GM12878 (cell line): ENCODE measurements at regions not wholly inside any gene's neighbourhood (a gene's known extent, or its start where the extent isn't known, plus 50 kb on each side); places are given as distances from the start of the nearest gene placed in this dataset.

Experiments used
- ATAC-seq: fragments of 200-7000 bp; cut with Tn5 transposase; 3 replicates; pipeline ENCODE4 v1.9.1; 2020; ENCODE audit warnings: mild to moderate bottlenecking, moderate library complexity
- BruUV-seq: library from RNA; stranded (reverse); fragments of 400-500 nt; replicated peaks from 2 replicates; lab custom pipeline; 2021; lab: Mats Ljungman, UMichigan
- CTCF ChIA-PET: fragments of 300-600 bp; sonication (Branson Sonifier 250); formaldehyde crosslinking; extraction: SDS; loops from one replicate; lab custom pipeline; 2021; ENCODE audit warnings: inconsistent platforms; lab: Yijun Ruan, JAX
- POLR2A ChIA-PET: fragments of 350-600 bp; formaldehyde crosslinking; extraction: SDS; loops from one replicate; lab custom pipeline; 2021; ENCODE audit warnings: inconsistent platforms; lab: Charles Lee
- RAD21 ChIA-PET: fragments of 300-600 bp; sonication (Branson Sonifier 250); formaldehyde crosslinking; loops from one replicate; lab custom pipeline; 2023; ENCODE audit warnings: antibody characterized with exemption; ENCODE audit not compliant: unreplicated experiment; lab: Charles Lee
- SMC1A ChIA-PET: fragments of 300-600 bp; sonication (Branson Sonifier 250); formaldehyde crosslinking; loops from one replicate; lab custom pipeline; 2023; ENCODE audit not compliant: unreplicated experiment, uncharacterized antibody; lab: Charles Lee
- DNase-seq: peaks from one replicate; pipeline ENCODE4 v3.0.0-alpha.2; 2011; ENCODE audit warnings: low read depth, low spot score
- FAIRE-seq: peaks from 3 replicates; lab custom pipeline; 2011; peaks lifted over from hg19 to GRCh38; lab: Jason Lieb, UNC
- H2AFZ ChIP-seq: 2 replicates; pipeline ENCODE4 v1.6.0; 2011; ENCODE audit warnings: low read depth, low read length, control low read depth; ENCODE audit not compliant: control insufficient read depth
- H3K27ac ChIP-seq: 2 replicates; pipeline ENCODE4 v1.5.1; 2011; ENCODE audit warnings: control low read depth; ENCODE audit not compliant: control insufficient read depth, insufficient read depth
- H3K27me3 ChIP-seq, 2 experiments: replicated peaks in 1 of 2; 2 replicates each; pipeline versions ENCODE4 v1.6.0 to v1.6.1; 2011; ENCODE audit warnings: low read length in 1 of 2; ENCODE audit not compliant: control insufficient read depth in 2 of 2, insufficient read depth in 2 of 2
- H3K36me3 ChIP-seq, 2 experiments: 2 replicates each; pipeline ENCODE4 v1.5.1; 2011; ENCODE audit warnings: low read length in 1 of 2; ENCODE audit not compliant: control insufficient read depth in 2 of 2, insufficient read depth in 2 of 2
- H3K4me1 ChIP-seq: 2 replicates; pipeline ENCODE4 v1.6.1; 2011; ENCODE audit warnings: mild to moderate bottlenecking, low read length, moderate library complexity, mixed read lengths; ENCODE audit not compliant: control insufficient read depth, insufficient read depth
- H3K4me2 ChIP-seq: 2 replicates; pipeline ENCODE4 v1.6.0; 2011; ENCODE audit warnings: control low read depth; ENCODE audit not compliant: control insufficient read depth, insufficient read depth
- H3K4me3 ChIP-seq: fragments of 200-600 bp; sonication (generic); 2 replicates; pipeline ENCODE4 v1.5.1; 2016
- H3K79me2 ChIP-seq: 2 replicates; pipeline ENCODE4 v1.6.0; 2011; ENCODE audit warnings: low read length; ENCODE audit not compliant: control insufficient read depth, insufficient read depth
- H3K9ac ChIP-seq: 2 replicates; pipeline ENCODE4 v1.8.0; 2011; ENCODE audit warnings: low read length, control low read depth, mixed read lengths; ENCODE audit not compliant: control insufficient read depth, insufficient read depth
- H3K9me3 ChIP-seq: replicated peaks from 3 replicates; pipeline ENCODE4 v1.5.1; 2011; ENCODE audit warnings: mild to moderate bottlenecking, low read length; ENCODE audit not compliant: control insufficient read depth, insufficient read depth
- H4K20me1 ChIP-seq: 2 replicates; pipeline ENCODE4 v1.6.0; 2011; ENCODE audit not compliant: control insufficient read depth, insufficient read depth
- ASH2L ChIP-seq: fragments of 300-600, 200-600 bp; sonication (generic); IDR thresholded peaks from 2 replicates; pipeline ENCODE4 v1.6.1; 2017; ENCODE audit warnings: low read depth, mild to moderate bottlenecking, borderline replicate concordance
- BCL11A ChIP-seq: IDR thresholded peaks from 2 replicates; pipeline ENCODE4 v1.6.1; 2011; ENCODE audit warnings: low read depth, low read length
- BMI1 ChIP-seq: fragments of 450-650 bp; IDR thresholded peaks from 2 replicates; pipeline ENCODE4 v1.6.1; 2016; ENCODE audit warnings: mild to moderate bottlenecking, moderate library complexity, borderline replicate concordance
- FOS ChIP-seq: IDR thresholded peaks from 3 replicates; pipeline ENCODE4 v1.6.1; 2011; ENCODE audit warnings: borderline replicate concordance; ENCODE audit not compliant: insufficient read length; ENCODE audit errors: extremely low read depth
- HCFC1 ChIP-seq: fragments of 150-350 bp; IDR thresholded peaks from 2 replicates; pipeline ENCODE4 v1.6.1; 2014; ENCODE audit warnings: low read length
- KAT2A ChIP-seq: conservative IDR thresholded peaks from 2 replicates; pipeline ENCODE4 v1.6.1; 2011; ENCODE audit warnings: low read depth, low read length; ENCODE audit not compliant: control insufficient read depth
- PAX8 ChIP-seq: fragments of 450-650 bp; IDR thresholded peaks from 2 replicates; pipeline ENCODE4 v1.6.1; 2017; ENCODE audit warnings: mild to moderate bottlenecking, moderate library complexity
- RUNX3 ChIP-seq: IDR thresholded peaks from 2 replicates; pipeline ENCODE4 v1.6.1; 2012; ENCODE audit warnings: low read length, inconsistent platforms
- TCF12 ChIP-seq: IDR thresholded peaks from 2 replicates; pipeline ENCODE4 v1.6.1; 2011; ENCODE audit warnings: low read depth, mild to moderate bottlenecking, low read length
- ZNF207 ChIP-seq: fragments of 450-650 bp; IDR thresholded peaks from 2 replicates; pipeline ENCODE4 v1.6.1; 2014; ENCODE audit warnings: antibody characterized with exemption, mild to moderate bottlenecking, borderline replicate concordance
- ZNF24 ChIP-seq: fragments of 450-650 bp; IDR thresholded peaks from 2 replicates; pipeline ENCODE4 v1.6.1; 2017; ENCODE audit warnings: antibody characterized with exemption, mild to moderate bottlenecking
- whole genome bisulfite sequencing: methylation state at CpG from one replicate; pipeline ENCODE4 v1.1.6; 2016; ENCODE audit warnings: low lambda C conversion rate; ENCODE audit not compliant: insufficient replicate concordance, insufficient coverage; ENCODE audit errors: missing lambda C conversion rate; 5-methylcytosine and 5-hydroxymethylcytosine counted together
- in situ Hi-C: fragments of 300-500 bp; cut with MboI; formaldehyde crosslinking; loops from 9 replicates; pipeline ENCODE4 v1.14.3; 2018; ENCODE audit warnings: mixed read lengths
- intact Hi-C: fragments of 100-400 bp; cut with micrococcal nuclease; formaldehyde crosslinking; loops from one replicate; pipeline ENCODE4 v1.14.2; 2022; ENCODE audit not compliant: unreplicated experiment
- TF ChIP-seq, protein P1 (sequence below): IDR thresholded peaks from 2 replicates; pipeline ENCODE4 v1.6.1; 2011; ENCODE audit warnings: low read depth, mild to moderate bottlenecking, low read length, moderate library complexity, borderline replicate concordance; ENCODE audit errors: extremely low read depth
- TF ChIP-seq, protein P2 (sequence below): fragments of 150-350 bp; IDR thresholded peaks from 2 replicates; pipeline ENCODE4 v1.6.1; 2016; ENCODE audit warnings: low read depth, low read length
- TF ChIP-seq, protein P3 (sequence below): fragments of 450-650 bp; IDR thresholded peaks from 2 replicates; pipeline ENCODE4 v1.6.1; 2018; ENCODE audit warnings: borderline replicate concordance, mild to moderate bottlenecking; ENCODE audit not compliant: partially characterized antibody
- TF ChIP-seq, protein P4 (sequence below): fragments of 450-650 bp; IDR thresholded peaks from 2 replicates; pipeline ENCODE4 v1.6.1; 2016; ENCODE audit warnings: mild to moderate bottlenecking, moderate library complexity, borderline replicate concordance

DNA sequence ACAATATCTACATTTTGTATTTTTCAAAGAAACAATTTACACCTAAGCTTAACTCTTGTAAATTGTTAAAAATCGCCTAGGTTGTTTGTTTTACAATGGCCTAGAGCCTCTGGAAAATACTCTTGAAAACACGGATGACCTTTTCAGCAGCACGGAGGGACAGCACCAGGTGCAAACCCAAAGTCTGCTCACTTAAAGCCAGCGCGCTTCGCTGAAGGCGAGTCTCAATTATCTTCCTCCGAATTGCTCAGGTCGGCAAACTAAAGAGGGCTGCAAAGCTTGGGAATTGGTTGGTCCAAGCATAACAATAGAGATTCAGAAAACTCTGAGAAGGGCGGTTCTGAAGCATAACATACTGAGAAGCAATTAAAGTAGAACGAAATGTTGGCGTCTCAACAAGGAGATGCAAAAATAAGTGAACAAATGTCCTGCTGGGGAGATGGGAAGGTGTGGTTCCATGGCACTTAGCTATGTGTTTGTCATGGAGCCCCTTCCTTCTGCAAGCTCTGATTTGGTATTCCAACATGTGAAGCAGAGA lies 139.9 kb upstream of the PITRM1 start:
- in situ Hi-C loops, result no loop called here
- no peaks in the 10 kb centered on the region for H3K4me1 ChIP-seq
- ChIA-PET RAD21 (no interaction called here), CTCF (no interaction called here), POLR2A (no interaction called here), SMC1A (no interaction called here)
- intact Hi-C loops, result no loop called here
- H3K36me3 ChIP-seq, result no peaks in the 10 kb centered on the region
- no peak for ATAC-seq
- H3K79me2 ChIP-seq, result no peaks in the 10 kb centered on the region
- no peak overlapping the region for H2AFZ ChIP-seq
- H3K4me3 ChIP-seq, result no peak overlapping the region
- no peak for DNase-seq
- no peak overlapping the region for H3K9ac ChIP-seq
- no peaks in the 10 kb centered on the region; a peak in 2 of 4 replicates for H3K27me3 ChIP-seq
- WGBS, result 56% methylated on average over 12 of the region's 12 CpGs
- BruUV-seq, result no TSS peak
- H3K4me2 ChIP-seq, result no peak overlapping the region
- no peak overlapping the region for H3K27ac ChIP-seq
- no peak for FAIRE-seq
- H3K9me3 ChIP-seq, result no peaks in the 10 kb centered on the region
- no peaks in the 10 kb centered on the region for H4K20me1 ChIP-seq
- TF ChIP-seq KAT2A (no peak), FOS (no peak), ZNF24 (no peak), BCL11A (no peak), ZNF207 (no peak), ASH2L (no peak), BMI1 (no peak), RUNX3 (no peak), PAX8 (no peak), HCFC1 (no peak), TCF12 (no peak)
- TF ChIP-seq, protein P1, sequence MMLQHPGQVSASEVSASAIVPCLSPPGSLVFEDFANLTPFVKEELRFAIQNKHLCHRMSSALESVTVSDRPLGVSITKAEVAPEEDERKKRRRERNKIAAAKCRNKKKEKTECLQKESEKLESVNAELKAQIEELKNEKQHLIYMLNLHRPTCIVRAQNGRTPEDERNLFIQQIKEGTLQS, result no peak
- TF ChIP-seq, protein P2, sequence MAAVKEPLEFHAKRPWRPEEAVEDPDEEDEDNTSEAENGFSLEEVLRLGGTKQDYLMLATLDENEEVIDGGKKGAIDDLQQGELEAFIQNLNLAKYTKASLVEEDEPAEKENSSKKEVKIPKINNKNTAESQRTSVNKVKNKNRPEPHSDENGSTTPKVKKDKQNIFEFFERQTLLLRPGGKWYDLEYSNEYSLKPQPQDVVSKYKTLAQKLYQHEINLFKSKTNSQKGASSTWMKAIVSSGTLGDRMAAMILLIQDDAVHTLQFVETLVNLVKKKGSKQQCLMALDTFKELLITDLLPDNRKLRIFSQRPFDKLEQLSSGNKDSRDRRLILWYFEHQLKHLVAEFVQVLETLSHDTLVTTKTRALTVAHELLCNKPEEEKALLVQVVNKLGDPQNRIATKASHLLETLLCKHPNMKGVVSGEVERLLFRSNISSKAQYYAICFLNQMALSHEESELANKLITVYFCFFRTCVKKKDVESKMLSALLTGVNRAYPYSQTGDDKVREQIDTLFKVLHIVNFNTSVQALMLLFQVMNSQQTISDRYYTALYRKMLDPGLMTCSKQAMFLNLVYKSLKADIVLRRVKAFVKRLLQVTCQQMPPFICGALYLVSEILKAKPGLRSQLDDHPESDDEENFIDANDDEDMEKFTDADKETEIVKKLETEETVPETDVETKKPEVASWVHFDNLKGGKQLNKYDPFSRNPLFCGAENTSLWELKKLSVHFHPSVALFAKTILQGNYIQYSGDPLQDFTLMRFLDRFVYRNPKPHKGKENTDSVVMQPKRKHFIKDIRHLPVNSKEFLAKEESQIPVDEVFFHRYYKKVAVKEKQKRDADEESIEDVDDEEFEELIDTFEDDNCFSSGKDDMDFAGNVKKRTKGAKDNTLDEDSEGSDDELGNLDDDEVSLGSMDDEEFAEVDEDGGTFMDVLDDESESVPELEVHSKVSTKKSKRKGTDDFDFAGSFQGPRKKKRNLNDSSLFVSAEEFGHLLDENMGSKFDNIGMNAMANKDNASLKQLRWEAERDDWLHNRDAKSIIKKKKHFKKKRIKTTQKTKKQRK, result no peak
- TF ChIP-seq, protein P3, sequence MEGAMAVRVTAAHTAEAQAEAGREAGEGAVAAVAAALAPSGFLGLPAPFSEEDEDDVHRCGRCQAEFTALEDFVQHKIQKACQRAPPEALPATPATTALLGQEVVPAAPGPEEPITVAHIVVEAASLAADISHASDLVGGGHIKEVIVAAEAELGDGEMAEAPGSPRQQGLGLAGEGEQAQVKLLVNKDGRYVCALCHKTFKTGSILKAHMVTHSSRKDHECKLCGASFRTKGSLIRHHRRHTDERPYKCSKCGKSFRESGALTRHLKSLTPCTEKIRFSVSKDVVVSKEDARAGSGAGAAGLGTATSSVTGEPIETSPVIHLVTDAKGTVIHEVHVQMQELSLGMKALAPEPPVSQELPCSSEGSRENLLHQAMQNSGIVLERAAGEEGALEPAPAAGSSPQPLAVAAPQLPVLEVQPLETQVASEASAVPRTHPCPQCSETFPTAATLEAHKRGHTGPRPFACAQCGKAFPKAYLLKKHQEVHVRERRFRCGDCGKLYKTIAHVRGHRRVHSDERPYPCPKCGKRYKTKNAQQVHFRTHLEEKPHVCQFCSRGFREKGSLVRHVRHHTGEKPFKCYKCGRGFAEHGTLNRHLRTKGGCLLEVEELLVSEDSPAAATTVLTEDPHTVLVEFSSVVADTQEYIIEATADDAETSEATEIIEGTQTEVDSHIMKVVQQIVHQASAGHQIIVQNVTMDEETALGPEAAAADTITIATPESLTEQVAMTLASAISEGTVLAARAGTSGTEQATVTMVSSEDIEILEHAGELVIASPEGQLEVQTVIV, result no peak
- TF ChIP-seq, protein P4, sequence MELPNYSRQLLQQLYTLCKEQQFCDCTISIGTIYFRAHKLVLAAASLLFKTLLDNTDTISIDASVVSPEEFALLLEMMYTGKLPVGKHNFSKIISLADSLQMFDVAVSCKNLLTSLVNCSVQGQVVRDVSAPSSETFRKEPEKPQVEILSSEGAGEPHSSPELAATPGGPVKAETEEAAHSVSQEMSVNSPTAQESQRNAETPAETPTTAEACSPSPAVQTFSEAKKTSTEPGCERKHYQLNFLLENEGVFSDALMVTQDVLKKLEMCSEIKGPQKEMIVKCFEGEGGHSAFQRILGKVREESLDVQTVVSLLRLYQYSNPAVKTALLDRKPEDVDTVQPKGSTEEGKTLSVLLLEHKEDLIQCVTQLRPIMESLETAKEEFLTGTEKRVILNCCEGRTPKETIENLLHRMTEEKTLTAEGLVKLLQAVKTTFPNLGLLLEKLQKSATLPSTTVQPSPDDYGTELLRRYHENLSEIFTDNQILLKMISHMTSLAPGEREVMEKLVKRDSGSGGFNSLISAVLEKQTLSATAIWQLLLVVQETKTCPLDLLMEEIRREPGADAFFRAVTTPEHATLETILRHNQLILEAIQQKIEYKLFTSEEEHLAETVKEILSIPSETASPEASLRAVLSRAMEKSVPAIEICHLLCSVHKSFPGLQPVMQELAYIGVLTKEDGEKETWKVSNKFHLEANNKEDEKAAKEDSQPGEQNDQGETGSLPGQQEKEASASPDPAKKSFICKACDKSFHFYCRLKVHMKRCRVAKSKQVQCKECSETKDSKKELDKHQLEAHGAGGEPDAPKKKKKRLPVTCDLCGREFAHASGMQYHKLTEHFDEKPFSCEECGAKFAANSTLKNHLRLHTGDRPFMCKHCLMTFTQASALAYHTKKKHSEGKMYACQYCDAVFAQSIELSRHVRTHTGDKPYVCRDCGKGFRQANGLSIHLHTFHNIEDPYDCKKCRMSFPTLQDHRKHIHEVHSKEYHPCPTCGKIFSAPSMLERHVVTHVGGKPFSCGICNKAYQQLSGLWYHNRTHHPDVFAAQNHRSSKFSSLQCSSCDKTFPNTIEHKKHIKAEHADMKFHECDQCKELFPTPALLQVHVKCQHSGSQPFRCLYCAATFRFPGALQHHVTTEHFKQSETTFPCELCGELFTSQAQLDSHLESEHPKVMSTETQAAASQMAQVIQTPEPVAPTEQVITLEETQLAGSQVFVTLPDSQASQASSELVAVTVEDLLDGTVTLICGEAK, result no peak
